ENCODE measurements at regions not wholly inside any gene's neighbourhood (a gene's known extent, or its start where the extent isn't known, plus 50 kb on each side); places are given as distances from the start of the nearest gene placed in this dataset.
A peak's percentile ranks its signal among the peaks of the same experiment; 100 is the strongest.

DNA sequence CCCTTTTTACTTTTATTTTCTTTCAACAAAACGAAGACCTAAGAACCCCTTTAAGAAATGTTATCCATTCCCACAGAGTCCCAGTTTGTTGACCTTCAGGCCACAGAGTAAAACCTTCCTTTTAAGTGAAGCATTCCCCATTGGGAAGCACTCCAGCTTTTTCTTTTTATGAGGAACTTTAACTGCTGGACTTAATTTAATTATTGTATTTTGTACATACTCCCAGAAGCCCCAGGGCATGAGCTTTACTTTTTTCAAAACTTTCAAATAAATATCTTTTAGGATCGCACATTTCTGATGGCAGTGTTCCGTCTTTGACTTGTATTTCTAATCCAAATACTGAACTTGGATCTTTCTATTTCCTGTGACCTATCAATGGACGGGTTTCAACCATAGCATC is 68.9 kb downstream of the ZIC5 start:
- Histone ChIP-seq H3K9me3 (ENCODE audit: low read depth) (no peaks in the 10 kb centered on the region), H3K4me3 (no peak overlapping the region), H3K27me3 (peaks cover 28% of the 10 kb centered on the region), H3K27ac (no peak overlapping the region), H3K36me3 (replicated peaks; ENCODE audit: insufficient read depth, low read depth) (no peaks in the 10 kb centered on the region), H3K79me2 (no peaks in the 10 kb centered on the region), H3K4me2 (no peak overlapping the region), H3K9me2 (replicated peaks; ENCODE audit: insufficient read depth) (no peaks in the 10 kb centered on the region), H3K4me1 (ENCODE audit: insufficient read depth) (no peaks in the 10 kb centered on the region), H2AFZ (no peak overlapping the region), H4K20me1 (ENCODE audit: insufficient read depth, poor library complexity, severe bottlenecking) (no peaks in the 10 kb centered on the region)
- 59% methylated on average over 4 of the region's 4 CpGs for whole genome bisulfite sequencing (ENCODE audit: low lambda C conversion rate, missing lambda C conversion rate)
- TF ChIP-seq, protein P1, sequence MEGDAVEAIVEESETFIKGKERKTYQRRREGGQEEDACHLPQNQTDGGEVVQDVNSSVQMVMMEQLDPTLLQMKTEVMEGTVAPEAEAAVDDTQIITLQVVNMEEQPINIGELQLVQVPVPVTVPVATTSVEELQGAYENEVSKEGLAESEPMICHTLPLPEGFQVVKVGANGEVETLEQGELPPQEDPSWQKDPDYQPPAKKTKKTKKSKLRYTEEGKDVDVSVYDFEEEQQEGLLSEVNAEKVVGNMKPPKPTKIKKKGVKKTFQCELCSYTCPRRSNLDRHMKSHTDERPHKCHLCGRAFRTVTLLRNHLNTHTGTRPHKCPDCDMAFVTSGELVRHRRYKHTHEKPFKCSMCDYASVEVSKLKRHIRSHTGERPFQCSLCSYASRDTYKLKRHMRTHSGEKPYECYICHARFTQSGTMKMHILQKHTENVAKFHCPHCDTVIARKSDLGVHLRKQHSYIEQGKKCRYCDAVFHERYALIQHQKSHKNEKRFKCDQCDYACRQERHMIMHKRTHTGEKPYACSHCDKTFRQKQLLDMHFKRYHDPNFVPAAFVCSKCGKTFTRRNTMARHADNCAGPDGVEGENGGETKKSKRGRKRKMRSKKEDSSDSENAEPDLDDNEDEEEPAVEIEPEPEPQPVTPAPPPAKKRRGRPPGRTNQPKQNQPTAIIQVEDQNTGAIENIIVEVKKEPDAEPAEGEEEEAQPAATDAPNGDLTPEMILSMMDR (IDR thresholded peaks at IDR 0.05; ENCODE audit: poor library complexity), result no peak
- TF ChIP-seq EZH2phosphoT487 (IDR thresholded peaks at IDR 0.05; ENCODE audit: low read depth, severe bottlenecking, unreplicated experiment) (no peak), EZH2 (IDR thresholded peaks at IDR 0.05; ENCODE audit: borderline replicate concordance) (no peak)
- DNase-seq (ENCODE audit: low spot score), result no peak

- 94% methylated on average over 8 of the region's 8 CpGs for WGBS (ENCODE audit: low lambda C conversion rate, missing lambda C conversion rate)
- no peak for DNase-seq (ENCODE audit: low spot score)
These were observed 70.6 kb downstream of the ZIC5 start for GRCh38 chr13:99900960-99901359.

GRCh38 chr13:99898421-99898820 is 73.1 kb downstream of the ZIC5 start:
- 82% methylated on average over 7 of the region's 7 CpGs for WGBS (ENCODE audit: low lambda C conversion rate, missing lambda C conversion rate)
- H2AFZ ChIP-seq, result no peak overlapping the region

More at GRCh38 chr13:99900960-99901359, 70.6 kb downstream of the ZIC5 start:
- H3K36me3 ChIP-seq (replicated peaks; ENCODE audit: insufficient read depth, low read depth), result no peaks in the 10 kb centered on the region
- no peak overlapping the region for H3K4me2 ChIP-seq
- H3K4me3 ChIP-seq, result no peak overlapping the region
- no peak overlapping the region for H3K27ac ChIP-seq
- H2AFZ ChIP-seq, result no peak overlapping the region
- TF ChIP-seq, protein P1 (IDR thresholded peaks at IDR 0.05; ENCODE audit: poor library complexity), result no peak
- H3K27me3 ChIP-seq, result peaks cover 43% of the 10 kb centered on the region
- no peaks in the 10 kb centered on the region for H3K9me3 ChIP-seq (ENCODE audit: low read depth)
- H4K20me1 ChIP-seq (ENCODE audit: insufficient read depth, poor library complexity, severe bottlenecking), result no peaks in the 10 kb centered on the region
- H3K4me1 ChIP-seq (ENCODE audit: insufficient read depth), result no peaks in the 10 kb centered on the region
- no peaks in the 10 kb centered on the region for H3K9me2 ChIP-seq (replicated peaks; ENCODE audit: insufficient read depth)
- no peaks in the 10 kb centered on the region for H3K79me2 ChIP-seq

More at GRCh38 chr13:99898421-99898820, 73.1 kb downstream of the ZIC5 start:
- Histone ChIP-seq H3K27ac (peak overlapping the region; percentile 6), H3K4me1 (ENCODE audit: insufficient read depth) (no peaks in the 10 kb centered on the region), H3K27me3 (peaks cover 58% of the 10 kb centered on the region), H3K36me3 (replicated peaks; ENCODE audit: insufficient read depth, low read depth) (no peaks in the 10 kb centered on the region), H3K79me2 (no peaks in the 10 kb centered on the region), H3K4me2 (no peak overlapping the region), H4K20me1 (ENCODE audit: insufficient read depth, poor library complexity, severe bottlenecking) (no peaks in the 10 kb centered on the region), H3K4me3 (no peak overlapping the region), H3K9me2 (replicated peaks; ENCODE audit: insufficient read depth) (no peaks in the 10 kb centered on the region), H3K9me3 (ENCODE audit: low read depth) (no peaks in the 10 kb centered on the region)
- no peak for TF ChIP-seq EZH2 (IDR thresholded peaks at IDR 0.05; ENCODE audit: borderline replicate concordance)
- TF ChIP-seq, protein P1 (IDR thresholded peaks at IDR 0.05; ENCODE audit: poor library complexity), result no peak
- TF ChIP-seq EZH2phosphoT487 (IDR thresholded peaks at IDR 0.05; ENCODE audit: low read depth, severe bottlenecking, unreplicated experiment), result no peak
- DNase-seq (ENCODE audit: low spot score), result no peak

All from hepatocyte (in vitro differentiated cells).